ENCODE measurements at regions not wholly inside any gene's neighbourhood (a gene's known extent, or its start where the extent isn't known, plus 50 kb on each side); places are given as distances from the start of the nearest gene placed in this dataset.

DNA sequence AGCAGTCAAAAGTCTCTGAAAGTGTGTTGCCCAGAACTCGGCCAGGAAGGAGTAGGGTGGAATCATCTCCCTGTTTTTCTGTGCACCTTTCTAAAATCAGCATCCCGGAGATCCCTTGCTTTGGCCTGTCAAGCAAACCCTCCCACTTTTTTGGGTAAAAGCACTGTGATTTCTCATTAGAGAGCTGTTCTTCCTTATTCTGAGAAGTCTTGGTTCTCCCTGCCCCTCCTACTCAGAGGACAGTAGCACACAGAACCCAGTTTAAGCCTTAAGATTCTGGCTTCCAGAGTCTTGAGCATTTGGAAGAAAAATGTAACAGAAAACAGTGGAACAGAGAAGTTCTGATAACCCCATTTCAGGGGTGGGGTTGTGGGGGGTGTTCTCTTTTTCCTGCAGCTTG lies 52.6 kb upstream of the KATNAL1 start:
- no peaks in the 10 kb centered on the region for H3K9me3 Mint-ChIP-seq

DNA sequence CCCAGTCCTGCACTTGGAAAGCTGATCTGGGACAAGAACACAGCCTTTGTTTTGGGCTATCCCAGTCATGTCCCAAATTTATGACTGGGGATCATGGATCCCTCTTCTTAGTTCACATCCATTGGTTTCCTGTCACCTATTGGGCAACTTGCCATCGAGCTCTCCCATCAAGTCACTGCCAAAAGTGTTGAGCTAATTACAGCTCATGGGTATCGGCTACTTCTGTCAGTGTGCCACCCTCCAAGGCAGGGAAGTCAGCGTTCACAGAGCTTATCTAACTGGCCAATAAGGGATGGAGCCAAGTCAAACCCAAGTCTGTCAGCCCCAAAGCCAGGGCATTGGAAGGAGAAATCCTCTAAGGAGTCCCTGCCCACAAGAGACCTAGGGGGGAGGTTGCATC lies 53.2 kb upstream of the KATNAL1 start:
- H3K27ac Mint-ChIP-seq, result peak overlapping the region; percentile 39
- no peaks in the 10 kb centered on the region for H3K9me3 Mint-ChIP-seq
- peaks cover 20% of the 10 kb centered on the region for H3K4me1 Mint-ChIP-seq
- H3K27me3 Mint-ChIP-seq, result no peaks in the 10 kb centered on the region
- H3K4me3 Mint-ChIP-seq, result no peak overlapping the region
- peaks cover 2% of the 10 kb centered on the region for H3K36me3 Mint-ChIP-seq

More for the DNA sequence above, 52.6 kb upstream of the KATNAL1 start:
- Mint-ChIP-seq H3K27me3 (no peaks in the 10 kb centered on the region), H3K36me3 (no peaks in the 10 kb centered on the region), H3K4me1 (peaks cover 24% of the 10 kb centered on the region), H3K4me3 (no peak overlapping the region), H3K27ac (no peak overlapping the region)

DNA sequence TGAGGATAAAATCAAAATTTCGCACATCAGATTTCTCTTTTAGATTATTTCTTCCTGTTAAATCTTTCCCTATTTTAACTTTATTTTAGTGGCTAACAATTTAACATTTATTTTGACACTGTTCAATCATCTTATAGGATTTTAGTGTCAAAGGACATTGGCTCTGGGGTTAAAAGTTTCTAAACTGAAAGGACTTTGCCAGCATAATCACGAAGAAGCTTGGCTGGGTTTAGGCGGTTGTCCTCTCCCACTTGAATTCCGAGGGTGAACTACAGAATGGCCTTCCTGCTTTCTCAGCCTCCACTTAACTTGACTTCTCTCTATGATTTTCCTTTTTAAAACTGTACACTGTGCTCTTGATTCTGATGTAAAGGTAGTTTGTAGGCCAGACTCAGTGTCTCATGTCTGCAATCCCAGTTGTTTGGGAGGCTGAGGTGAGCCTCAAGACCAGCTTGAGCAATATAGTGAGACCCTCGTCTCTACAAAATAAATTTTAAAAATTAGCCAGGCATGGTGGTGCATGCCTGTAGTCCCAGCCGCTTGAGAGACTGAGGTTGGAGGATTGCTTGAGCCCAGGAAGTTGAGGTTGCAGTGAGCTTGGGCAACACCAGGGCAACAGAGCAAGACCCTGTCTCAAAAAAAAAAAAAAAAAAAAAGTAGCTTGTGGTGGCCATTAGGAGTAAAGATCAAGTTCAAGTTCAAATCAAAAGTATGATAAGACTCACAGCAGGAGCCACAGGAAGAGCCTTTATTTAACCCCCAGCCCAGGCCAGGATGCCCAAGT lies 54.8 kb upstream of the KATNAL1 start:
- H3K4me3 Mint-ChIP-seq, result no peak overlapping the region
- no peaks in the 10 kb centered on the region for H3K9me3 Mint-ChIP-seq
- H3K4me1 Mint-ChIP-seq, result peaks cover 18% of the 10 kb centered on the region
- H3K27me3 Mint-ChIP-seq, result no peaks in the 10 kb centered on the region
- H3K36me3 Mint-ChIP-seq, result peaks cover 2% of the 10 kb centered on the region
- no peak overlapping the region for H3K27ac Mint-ChIP-seq

DNA sequence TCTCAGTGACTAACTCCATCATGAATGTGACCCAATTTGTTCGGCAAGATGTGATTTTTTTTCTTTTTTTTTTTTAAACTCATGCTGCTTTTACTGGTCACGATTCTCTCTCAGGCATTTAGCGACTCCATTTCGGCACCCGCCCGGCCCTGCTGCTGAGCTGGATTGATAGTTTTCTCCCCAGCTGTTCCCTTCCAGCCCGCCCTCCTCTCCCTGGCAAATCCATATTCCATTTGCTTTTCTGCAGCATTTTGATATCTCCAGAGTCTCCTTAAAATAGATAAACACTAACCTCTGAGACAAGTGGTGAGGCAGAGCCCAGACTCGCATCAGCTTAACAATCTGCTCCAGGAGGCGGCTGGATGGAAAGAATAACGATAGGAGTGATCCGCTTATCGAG lies 55.5 kb upstream of the KATNAL1 start:
- H3K36me3 Mint-ChIP-seq, result peaks cover 2% of the 10 kb centered on the region
- H3K4me3 Mint-ChIP-seq, result no peak overlapping the region
- peaks cover 18% of the 10 kb centered on the region for H3K4me1 Mint-ChIP-seq
- no peak overlapping the region for H3K27ac Mint-ChIP-seq
- no peaks in the 10 kb centered on the region for H3K9me3 Mint-ChIP-seq
- no peaks in the 10 kb centered on the region for H3K27me3 Mint-ChIP-seq

DNA sequence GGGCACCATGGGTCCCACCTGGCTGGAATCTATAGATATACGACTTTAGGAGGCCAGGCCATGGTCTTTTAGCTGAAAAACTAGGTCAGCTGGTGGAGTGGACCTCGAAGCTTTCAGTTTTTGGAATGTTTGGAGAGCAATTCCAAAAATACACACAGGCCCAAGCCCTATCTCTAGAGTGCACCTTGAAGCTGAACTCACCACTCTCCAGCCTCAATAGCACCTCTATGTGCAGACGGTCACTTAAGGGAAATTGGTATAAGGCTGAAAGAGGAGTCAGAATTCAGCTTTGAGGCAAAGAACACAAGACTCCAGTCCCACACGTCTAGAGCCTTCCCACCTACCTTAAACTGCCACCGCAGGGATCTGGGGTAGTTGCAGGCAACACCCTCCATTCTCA lies 56.4 kb upstream of the KATNAL1 start:
- Mint-ChIP-seq H3K36me3 (peaks cover 2% of the 10 kb centered on the region), H3K27me3 (no peaks in the 10 kb centered on the region), H3K27ac (no peak overlapping the region), H3K9me3 (no peaks in the 10 kb centered on the region), H3K4me1 (peaks cover 22% of the 10 kb centered on the region), H3K4me3 (no peak overlapping the region)

DNA sequence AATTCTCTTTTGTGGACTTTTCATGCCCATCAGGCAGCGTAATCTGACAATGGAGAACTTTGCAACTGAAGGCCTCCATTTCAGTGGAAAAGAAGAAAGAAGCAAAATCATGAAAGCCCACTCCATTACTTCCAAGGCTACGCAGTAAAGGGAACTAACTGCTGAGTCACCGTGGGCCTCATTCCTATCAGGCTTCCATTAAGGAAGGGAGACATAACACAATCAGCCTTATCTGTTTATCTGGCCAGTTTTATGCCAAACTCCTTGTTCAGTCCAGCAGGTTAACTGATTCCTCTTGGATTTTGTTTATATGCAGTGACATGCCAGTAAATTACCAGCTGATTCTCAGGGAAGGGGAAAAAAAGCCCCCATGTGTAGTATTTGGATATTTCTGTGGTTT lies 56.8 kb upstream of the KATNAL1 start:
- Mint-ChIP-seq H3K36me3 (peaks cover 5% of the 10 kb centered on the region), H3K27me3 (no peaks in the 10 kb centered on the region), H3K27ac (no peak overlapping the region), H3K4me3 (no peak overlapping the region), H3K9me3 (no peaks in the 10 kb centered on the region), H3K4me1 (peaks cover 26% of the 10 kb centered on the region)

DNA sequence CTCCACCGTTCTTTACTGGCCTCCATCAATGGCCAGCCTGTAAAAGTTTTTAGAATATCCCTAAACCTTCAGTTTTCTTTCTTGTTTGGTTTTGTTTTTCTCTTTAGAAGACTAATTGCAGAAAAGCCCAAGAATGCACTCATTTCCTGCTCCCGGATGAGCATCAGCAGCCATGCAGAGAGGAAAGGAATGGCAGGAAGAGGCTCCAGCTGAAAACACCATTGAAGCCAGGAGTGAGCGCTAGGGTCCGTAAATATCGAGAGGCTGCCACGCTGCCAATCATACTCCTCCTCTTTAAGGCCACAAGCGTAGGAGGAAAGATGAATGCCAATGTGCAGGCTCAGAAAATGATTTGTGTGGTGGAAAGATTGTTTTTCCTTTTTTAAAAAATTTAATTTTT lies 57.4 kb upstream of the UBE2L5 start:
- Mint-ChIP-seq H3K9me3 (no peaks in the 10 kb centered on the region), H3K4me1 (peaks cover 27% of the 10 kb centered on the region), H3K27me3 (no peaks in the 10 kb centered on the region), H3K4me3 (no peak overlapping the region), H3K27ac (no peak overlapping the region), H3K36me3 (peaks cover 5% of the 10 kb centered on the region)

DNA sequence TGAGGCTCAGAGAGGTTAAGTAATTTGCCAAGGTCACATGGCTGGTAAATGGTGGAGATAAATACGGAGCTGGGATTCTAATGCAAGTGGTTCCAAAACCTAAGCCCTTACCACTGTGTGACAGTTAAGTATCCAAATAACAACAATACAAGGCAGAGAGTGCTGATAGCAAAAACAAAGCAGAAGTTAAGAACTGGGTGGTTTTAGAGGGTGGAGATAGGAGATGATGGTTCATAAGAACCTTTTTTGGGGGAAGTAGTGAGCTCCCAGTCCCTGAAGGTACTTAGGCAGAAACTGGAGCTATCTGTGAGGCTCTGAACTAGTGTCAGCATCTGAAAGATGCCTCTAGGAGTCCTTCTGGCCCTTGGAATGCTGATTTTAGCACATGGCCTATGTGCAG lies 56.2 kb upstream of the UBE2L5 start:
- Mint-ChIP-seq H3K27me3 (no peaks in the 10 kb centered on the region), H3K36me3 (peaks cover 5% of the 10 kb centered on the region), H3K4me1 (peaks cover 37% of the 10 kb centered on the region), H3K27ac (no peak overlapping the region), H3K4me3 (no peak overlapping the region), H3K9me3 (no peaks in the 10 kb centered on the region)

DNA sequence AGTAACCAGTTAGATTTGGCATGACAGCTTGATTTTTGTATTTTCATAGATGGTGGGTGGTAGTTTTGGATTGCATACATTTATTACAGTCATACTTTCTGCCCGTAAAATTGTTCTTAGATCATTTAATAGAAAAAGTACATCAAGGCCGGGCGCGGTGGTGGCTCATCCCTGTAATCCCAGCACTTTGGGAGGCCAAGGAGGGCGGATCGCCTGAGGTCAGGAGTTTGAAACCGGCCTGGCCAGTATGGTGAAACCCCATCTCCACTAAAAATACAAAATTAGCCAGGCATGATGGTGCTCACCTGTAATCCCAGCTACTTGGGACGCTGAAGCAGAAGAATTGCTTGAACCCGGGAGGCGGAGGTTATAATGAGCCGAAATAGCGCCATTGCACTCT lies 55.0 kb upstream of the UBE2L5 start:
- Mint-ChIP-seq H3K9me3 (no peaks in the 10 kb centered on the region), H3K27me3 (no peaks in the 10 kb centered on the region), H3K27ac (no peak overlapping the region), H3K4me3 (no peak overlapping the region), H3K4me1 (peaks cover 44% of the 10 kb centered on the region), H3K36me3 (peaks cover 5% of the 10 kb centered on the region)

DNA sequence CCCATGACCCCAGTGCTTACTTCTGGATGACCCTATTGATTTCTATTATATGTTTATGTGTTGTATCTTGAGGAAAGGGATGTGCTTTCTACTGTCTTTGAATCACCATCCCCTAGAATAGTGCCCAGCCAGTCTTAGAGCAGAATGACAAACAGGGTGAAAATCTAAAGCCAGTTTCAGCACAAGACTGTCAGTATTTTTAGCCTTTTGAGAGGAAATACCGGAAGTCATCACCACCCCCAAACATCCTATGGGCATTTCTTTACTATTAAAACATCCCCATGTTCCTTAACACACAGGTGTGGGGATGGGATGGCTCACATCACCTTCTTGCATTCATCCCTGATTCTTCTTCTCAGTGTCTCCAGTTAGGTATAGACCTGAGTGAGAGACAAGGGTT lies 52.1 kb upstream of the UBE2L5 start:
- Mint-ChIP-seq H3K27me3 (no peaks in the 10 kb centered on the region), H3K36me3 (peaks cover 5% of the 10 kb centered on the region), H3K9me3 (no peaks in the 10 kb centered on the region), H3K4me3 (no peak overlapping the region), H3K4me1 (peaks cover 69% of the 10 kb centered on the region), H3K27ac (peak overlapping the region; percentile 10)

DNA sequence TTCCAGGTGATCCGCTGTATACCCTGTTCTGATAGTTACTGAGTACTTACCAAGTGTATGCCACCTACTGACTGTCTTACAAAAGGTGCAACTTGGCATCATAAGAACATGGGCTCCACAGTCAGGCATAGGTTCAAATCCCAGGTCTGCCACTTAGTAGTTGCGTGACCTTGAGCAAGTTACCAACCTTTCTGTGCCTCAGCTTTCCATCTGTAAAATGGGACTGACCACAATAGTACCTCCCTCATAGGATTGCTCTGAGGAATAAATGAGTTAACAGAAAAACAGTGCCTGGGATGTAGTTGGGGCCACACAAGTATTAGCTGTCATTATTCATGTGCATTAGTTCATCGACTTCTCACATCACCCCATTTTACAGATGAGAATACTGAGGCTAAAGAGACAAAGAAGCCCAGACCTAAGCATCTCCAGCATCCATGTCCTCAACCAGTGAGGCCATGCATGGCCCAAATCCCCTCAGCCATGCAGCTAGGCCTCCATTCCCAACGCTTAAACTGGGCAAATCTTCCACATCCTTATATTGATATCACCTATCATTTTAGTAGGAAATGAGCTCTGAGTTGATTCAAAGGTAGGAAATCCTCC lies 51.3 kb upstream of the UBE2L5 start:
- peaks cover 3% of the 10 kb centered on the region for H3K36me3 Mint-ChIP-seq
- H3K4me1 Mint-ChIP-seq, result peaks cover 71% of the 10 kb centered on the region

DNA sequence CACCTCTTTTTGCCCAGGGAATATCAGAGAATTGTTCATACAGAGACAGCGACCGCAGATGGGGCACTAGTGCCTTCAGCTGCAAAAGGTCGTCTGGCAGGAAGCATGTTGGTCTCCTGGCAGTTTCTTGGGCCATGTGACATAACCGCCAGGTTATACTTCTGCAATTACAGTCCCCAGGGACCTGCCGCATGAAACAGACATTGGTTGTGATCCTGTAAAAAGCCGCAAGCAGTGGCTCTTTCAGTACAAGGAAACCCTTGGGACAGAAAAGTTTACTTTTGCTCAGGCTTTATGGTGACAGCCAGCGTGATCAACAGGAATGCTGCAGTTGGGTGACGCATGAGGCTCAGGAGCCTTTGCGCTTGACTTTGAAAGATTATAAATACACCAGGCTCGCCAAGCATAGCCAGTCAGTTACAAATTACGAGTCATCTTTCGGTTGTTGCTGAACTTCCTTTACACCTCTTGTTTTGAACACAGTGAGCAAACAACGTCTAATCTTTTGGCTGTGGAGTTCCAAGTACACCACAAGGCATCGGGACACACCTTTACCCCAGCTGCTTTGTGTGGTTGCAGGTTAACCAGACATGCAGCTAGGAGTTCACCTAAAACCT lies 50.5 kb upstream of the UBE2L5 start:
- Mint-ChIP-seq H3K36me3 (peaks cover 3% of the 10 kb centered on the region), H3K4me1 (peaks cover 78% of the 10 kb centered on the region), H3K27me3 (no peaks in the 10 kb centered on the region), H3K27ac (peak overlapping the region; percentile 77), H3K9me3 (no peaks in the 10 kb centered on the region), H3K4me3 (peak overlapping the region; percentile 56)

More for the DNA sequence above, 51.3 kb upstream of the UBE2L5 start:
- Mint-ChIP-seq H3K9me3 (no peaks in the 10 kb centered on the region), H3K27ac (peak overlapping the region; percentile 77), H3K27me3 (no peaks in the 10 kb centered on the region), H3K4me3 (peak overlapping the region; percentile 56)

All from activated naive CD4-positive, alpha-beta T cell treated with anti-CD3 and anti-CD28 coated beads, Interleukin-2, amount 50 U/mL, for 24 hours (primary cell).